OCI-LY1 (cell line): ENCODE measurements at regions not wholly inside any gene's neighbourhood (a gene's known extent, or its start where the extent isn't known, plus 50 kb on each side); places are given as distances from the start of the nearest gene placed in this dataset.

ENCODE experiments used
- H2AFZ ChIP-seq: fragments of 200-600 bp; sonication (generic), shearing (Covaris generic); 2 replicates; pipeline ENCODE4 v1.6.0; 2014; ENCODE audit warnings: antibody characterized with exemption, mild to moderate bottlenecking, low read length
- H3F3A ChIP-seq: fragments of 200-600 bp; sonication (generic), shearing (Covaris generic); 2 replicates; pipeline ENCODE4 v1.6.0; 2014; ENCODE audit warnings: mild to moderate bottlenecking, antibody characterized with exemption, low read length, moderate library complexity; ENCODE audit not compliant: insufficient read depth
- H3K27ac ChIP-seq: fragments of 200-600 bp; sonication (generic); 2 replicates; pipeline ENCODE4 v1.5.1; 2014; ENCODE audit warnings: low read length, mixed run types, mild to moderate bottlenecking, low read depth; ENCODE audit not compliant: poor library complexity, severe bottlenecking
- H3K27me3 ChIP-seq: fragments of 200-600 bp; sonication (generic); 2 replicates; pipeline ENCODE4 v1.6.0; 2014; ENCODE audit warnings: antibody characterized with exemption, mild to moderate bottlenecking, low read length, moderate library complexity; ENCODE audit not compliant: insufficient read depth
- H3K36me3 ChIP-seq: fragments of 200-600 bp; sonication (generic); 2 replicates; pipeline ENCODE4 v1.6.1; 2014; ENCODE audit warnings: mild to moderate bottlenecking, antibody characterized with exemption, low read length, moderate library complexity, mixed read lengths; ENCODE audit not compliant: insufficient read depth
- H3K4me1 ChIP-seq: fragments of 200-600 bp; sonication (generic); 2 replicates; pipeline ENCODE4 v1.5.1; 2014; ENCODE audit warnings: mild to moderate bottlenecking, low read length, moderate library complexity; ENCODE audit not compliant: insufficient read depth, severe bottlenecking
- H3K4me2 ChIP-seq: fragments of 200-600 bp; sonication (generic), shearing (Covaris generic); 2 replicates; pipeline ENCODE4 v1.6.1; 2014; ENCODE audit warnings: low read length
- H3K4me3 ChIP-seq: fragments of 200-600 bp; sonication (generic); 2 replicates; pipeline ENCODE4 v1.5.1; 2014; ENCODE audit warnings: low read length, low read depth, mild to moderate bottlenecking, mixed read lengths; ENCODE audit not compliant: poor library complexity, severe bottlenecking
- H3K79me2 ChIP-seq: fragments of 200-600 bp; shearing (Covaris generic); 2 replicates; pipeline ENCODE4 v1.6.1; 2016; ENCODE audit warnings: mixed run types, low read length, mixed read lengths; ENCODE audit not compliant: insufficient read depth
- H3K9ac ChIP-seq: fragments of 200-600 bp; sonication (generic), shearing (Covaris generic); 2 replicates; pipeline ENCODE4 v1.6.1; 2014; ENCODE audit warnings: mild to moderate bottlenecking, low read length, mixed read lengths
- H3K9me2 ChIP-seq: fragments of 200-600 bp; sonication (generic), shearing (Covaris generic); 2 replicates; pipeline ENCODE4 v1.6.1; 2014; ENCODE audit warnings: low read depth, mild to moderate bottlenecking, low read length, mixed read lengths
- H3K9me3 ChIP-seq: fragments of 200-600 bp; shearing (Covaris generic); 2 replicates; pipeline ENCODE4 v1.6.1; 2014; ENCODE audit warnings: low read length, mixed read lengths
- H4K20me1 ChIP-seq: fragments of 200-600 bp; sonication (generic), shearing (Covaris generic); 2 replicates; pipeline ENCODE4 v1.6.0; 2016; ENCODE audit warnings: mild to moderate bottlenecking, low read length; ENCODE audit not compliant: insufficient read depth
- EZH2 ChIP-seq: fragments of 200-600 bp; sonication (generic), shearing (Covaris generic); IDR thresholded peaks from 2 replicates; pipeline ENCODE4 v1.8.0; 2017; ENCODE audit warnings: borderline replicate concordance, mixed run types, mild to moderate bottlenecking, antibody characterized with exemption, low read length, moderate library complexity, mixed read lengths
- TF ChIP-seq, protein P1 (sequence below): fragments of 200-600 bp; sonication (generic), shearing (Covaris generic); IDR thresholded peaks from 2 replicates; pipeline ENCODE4 v1.5.1; 2017; ENCODE audit warnings: mild to moderate bottlenecking, antibody characterized with exemption, low read length, moderate library complexity, mixed read lengths

DNA sequence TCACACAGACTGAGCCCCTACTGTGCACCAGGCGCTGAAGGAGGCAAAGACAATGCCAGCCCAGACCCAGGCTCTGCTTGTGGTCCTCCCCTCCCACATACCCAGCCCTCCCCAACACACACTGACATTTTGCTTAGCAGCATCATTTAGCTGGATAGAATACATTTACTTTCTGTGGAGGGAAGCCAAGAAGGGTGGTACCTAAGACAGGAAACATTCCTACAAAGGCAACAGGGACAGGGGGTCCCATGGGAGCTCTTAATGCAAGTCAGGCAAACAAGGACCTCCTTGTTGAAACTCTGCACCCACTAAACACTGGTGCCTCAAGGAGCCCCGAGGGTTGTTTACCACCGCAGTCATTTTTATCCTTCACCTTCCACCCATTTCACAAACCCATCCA is 77.0 kb upstream of the ZNF507 start:
- H3K9me2 ChIP-seq: no peaks in the 10 kb centered on the region
- no peak overlapping the region for H2AFZ ChIP-seq
- no peak overlapping the region for H3K27ac ChIP-seq
- H3K4me2 ChIP-seq: no peak overlapping the region
- H3K36me3 ChIP-seq: no peaks in the 10 kb centered on the region
- H4K20me1 ChIP-seq: no peaks in the 10 kb centered on the region
- no peak overlapping the region for H3K9ac ChIP-seq
- no peaks in the 10 kb centered on the region for H3F3A ChIP-seq
- no peaks in the 10 kb centered on the region for H3K4me1 ChIP-seq
- H3K4me3 ChIP-seq: no peak overlapping the region
- no peaks in the 10 kb centered on the region for H3K79me2 ChIP-seq
- no peaks in the 10 kb centered on the region; the same call in 1 of the 2 replicates for H3K27me3 ChIP-seq
- no peaks in the 10 kb centered on the region for H3K9me3 ChIP-seq
- TF ChIP-seq, protein P1, sequence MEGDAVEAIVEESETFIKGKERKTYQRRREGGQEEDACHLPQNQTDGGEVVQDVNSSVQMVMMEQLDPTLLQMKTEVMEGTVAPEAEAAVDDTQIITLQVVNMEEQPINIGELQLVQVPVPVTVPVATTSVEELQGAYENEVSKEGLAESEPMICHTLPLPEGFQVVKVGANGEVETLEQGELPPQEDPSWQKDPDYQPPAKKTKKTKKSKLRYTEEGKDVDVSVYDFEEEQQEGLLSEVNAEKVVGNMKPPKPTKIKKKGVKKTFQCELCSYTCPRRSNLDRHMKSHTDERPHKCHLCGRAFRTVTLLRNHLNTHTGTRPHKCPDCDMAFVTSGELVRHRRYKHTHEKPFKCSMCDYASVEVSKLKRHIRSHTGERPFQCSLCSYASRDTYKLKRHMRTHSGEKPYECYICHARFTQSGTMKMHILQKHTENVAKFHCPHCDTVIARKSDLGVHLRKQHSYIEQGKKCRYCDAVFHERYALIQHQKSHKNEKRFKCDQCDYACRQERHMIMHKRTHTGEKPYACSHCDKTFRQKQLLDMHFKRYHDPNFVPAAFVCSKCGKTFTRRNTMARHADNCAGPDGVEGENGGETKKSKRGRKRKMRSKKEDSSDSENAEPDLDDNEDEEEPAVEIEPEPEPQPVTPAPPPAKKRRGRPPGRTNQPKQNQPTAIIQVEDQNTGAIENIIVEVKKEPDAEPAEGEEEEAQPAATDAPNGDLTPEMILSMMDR: no peak
- TF ChIP-seq EZH2: no peak

DNA sequence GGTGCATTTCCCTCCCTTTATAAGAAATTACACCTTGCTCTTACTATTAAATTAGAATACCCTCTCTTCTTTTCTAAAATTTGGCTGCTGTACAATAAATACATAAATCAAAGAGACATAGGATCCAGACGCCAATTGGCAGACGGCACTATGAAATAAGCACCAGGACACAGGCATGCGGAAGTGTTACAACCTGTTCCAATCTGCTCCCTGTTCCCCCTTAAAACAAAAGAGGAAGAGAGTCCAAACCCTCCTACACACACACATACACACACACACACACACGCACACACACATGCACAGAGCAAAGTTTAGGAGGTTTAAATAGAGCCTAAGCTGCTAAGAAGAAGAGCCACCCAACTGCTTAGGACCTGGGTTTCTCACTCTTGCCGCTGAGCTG is 75.6 kb upstream of the ZNF507 start:
- Histone ChIP-seq H2AFZ (no peak overlapping the region), H3K4me2 (no peak overlapping the region), H3K27me3 (no peaks in the 10 kb centered on the region), H3K79me2 (no peaks in the 10 kb centered on the region), H3K9me3 (no peaks in the 10 kb centered on the region), H3K4me1 (no peaks in the 10 kb centered on the region), H3K27ac (no peak overlapping the region), H3K4me3 (no peak overlapping the region), H3K9me2 (no peaks in the 10 kb centered on the region), H3F3A (no peaks in the 10 kb centered on the region), H3K36me3 (no peaks in the 10 kb centered on the region), H3K9ac (no peak overlapping the region), H4K20me1 (no peaks in the 10 kb centered on the region)
- TF ChIP-seq EZH2: no peak
- TF ChIP-seq, protein P1: no peak

DNA sequence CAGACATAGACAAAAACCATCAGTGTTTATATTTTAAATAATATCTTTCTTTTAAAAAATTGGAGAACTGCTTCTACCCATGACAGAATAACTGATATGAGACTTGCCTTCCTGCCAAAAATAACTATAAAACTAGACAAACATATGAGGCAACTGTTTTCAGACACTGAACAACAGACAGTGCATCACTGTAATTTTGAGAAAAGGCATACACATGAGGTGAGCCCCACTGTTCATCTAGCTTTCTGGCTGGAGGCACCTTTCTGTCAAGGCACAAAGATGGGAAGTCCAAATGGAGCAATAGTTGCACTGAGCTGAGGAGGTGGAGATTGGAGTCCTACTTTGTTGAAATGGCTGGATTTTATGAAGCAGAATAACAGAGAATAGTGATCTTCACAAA is 71.9 kb upstream of the ZNF507 start:
- Histone ChIP-seq H3K79me2 (no peaks in the 10 kb centered on the region), H3K27me3 (no peaks in the 10 kb centered on the region), H3K9me3 (no peaks in the 10 kb centered on the region), H3K4me1 (no peaks in the 10 kb centered on the region), H2AFZ (no peak overlapping the region), H3K9me2 (no peaks in the 10 kb centered on the region), H3K27ac (no peak overlapping the region), H3K4me2 (no peak overlapping the region), H3K36me3 (no peaks in the 10 kb centered on the region), H3K4me3 (no peak overlapping the region), H3F3A (no peaks in the 10 kb centered on the region), H4K20me1 (no peaks in the 10 kb centered on the region), H3K9ac (no peak overlapping the region)
- TF ChIP-seq EZH2: no peak
- TF ChIP-seq, protein P1: no peak
